ENCODE measurements at regions not wholly inside any gene's neighbourhood (a gene's known extent, or its start where the extent isn't known, plus 50 kb on each side); places are given as distances from the start of the nearest gene placed in this dataset.
A peak's percentile ranks its signal among the peaks of the same experiment; 100 is the strongest.

GRCh38 chr14:65203574-65203973, 101.3 kb upstream of the MAX start:
- Histone ChIP-seq H3K4me1 (no peaks in the 10 kb centered on the region), H3K27me3 (no peaks in the 10 kb centered on the region), H3K27ac (no peak overlapping the region), H3K4me3 (no peak overlapping the region), H3K36me3 (no peaks in the 10 kb centered on the region), H3K9me3 (replicated peaks) (no peaks in the 10 kb centered on the region)
- DNase-seq: no peak

GRCh38 chr14:65204056-65204455, 101.7 kb upstream of the MAX start:
- no peak overlapping the region for H3K27ac ChIP-seq
- H3K36me3 ChIP-seq: no peaks in the 10 kb centered on the region
- H3K9me3 ChIP-seq (replicated peaks): no peaks in the 10 kb centered on the region
- DNase-seq: no peak
- no peaks in the 10 kb centered on the region for H3K27me3 ChIP-seq
- no peak overlapping the region for H3K4me3 ChIP-seq
- H3K4me1 ChIP-seq: no peaks in the 10 kb centered on the region

- no peaks in the 10 kb centered on the region for H3K27me3 ChIP-seq
- no peaks in the 10 kb centered on the region for H3K9me3 ChIP-seq (replicated peaks)
- H3K36me3 ChIP-seq: no peaks in the 10 kb centered on the region
- H3K4me3 ChIP-seq: no peak overlapping the region
- no peak for DNase-seq
- H3K27ac ChIP-seq: no peak overlapping the region
- no peaks in the 10 kb centered on the region for H3K4me1 ChIP-seq
Measured at GRCh38 chr14:65206078-65206447, 103.7 kb upstream of the MAX start.

- H3K27me3 ChIP-seq: no peaks in the 10 kb centered on the region
- H3K4me3 ChIP-seq: no peak overlapping the region
- DNase-seq: no peak
- H3K9me3 ChIP-seq (replicated peaks): no peaks in the 10 kb centered on the region
- H3K36me3 ChIP-seq: no peaks in the 10 kb centered on the region
- no peaks in the 10 kb centered on the region for H3K4me1 ChIP-seq
- no peak overlapping the region for H3K27ac ChIP-seq
Measured at GRCh38 chr14:65206448-65207096, 104.3 kb upstream of the MAX start.

- Histone ChIP-seq H3K27ac (no peak overlapping the region), H3K36me3 (no peaks in the 10 kb centered on the region), H3K27me3 (no peaks in the 10 kb centered on the region), H3K9me3 (replicated peaks) (no peaks in the 10 kb centered on the region), H3K4me1 (no peaks in the 10 kb centered on the region), H3K4me3 (no peak overlapping the region)
- DNase-seq: no peak
Measured at GRCh38 chr14:65208548-65208947, 106.2 kb upstream of the MAX start.

- DNase-seq: no peak
- no peak overlapping the region for H3K27ac ChIP-seq
- H3K27me3 ChIP-seq: no peaks in the 10 kb centered on the region
Measured at GRCh38 chr14:65210118-65210821, 108.0 kb upstream of the MAX start.

GRCh38 chr14:65210822-65211182, 108.5 kb upstream of the MAX start:
- Histone ChIP-seq H3K9me3 (replicated peaks) (no peaks in the 10 kb centered on the region), H3K4me3 (no peak overlapping the region), H3K36me3 (no peaks in the 10 kb centered on the region), H3K4me1 (no peaks in the 10 kb centered on the region), H3K27ac (no peak overlapping the region), H3K27me3 (no peaks in the 10 kb centered on the region)
- no peak for DNase-seq

More at GRCh38 chr14:65210118-65210821, 108.0 kb upstream of the MAX start:
- H3K9me3 ChIP-seq (replicated peaks): no peaks in the 10 kb centered on the region
- no peaks in the 10 kb centered on the region for H3K4me1 ChIP-seq
- no peaks in the 10 kb centered on the region for H3K36me3 ChIP-seq
- no peak overlapping the region for H3K4me3 ChIP-seq

GRCh38 chr14:65211341-65211987, 109.1 kb upstream of the MAX start:
- no peak overlapping the region for H3K27ac ChIP-seq

GRCh38 chr14:65213316-65213715, 111.0 kb upstream of the MAX start:
- no peak overlapping the region for H3K4me3 ChIP-seq
- H3K4me1 ChIP-seq: no peaks in the 10 kb centered on the region
- DNase-seq: no peak
- no peaks in the 10 kb centered on the region for H3K27me3 ChIP-seq
- H3K36me3 ChIP-seq: no peaks in the 10 kb centered on the region
- H3K27ac ChIP-seq: no peak overlapping the region
- H3K9me3 ChIP-seq (replicated peaks): no peaks in the 10 kb centered on the region

More at GRCh38 chr14:65211341-65211987, 109.1 kb upstream of the MAX start:
- no peak for DNase-seq
- no peak overlapping the region for H3K4me3 ChIP-seq
- no peaks in the 10 kb centered on the region for H3K4me1 ChIP-seq
- H3K36me3 ChIP-seq: no peaks in the 10 kb centered on the region
- H3K27me3 ChIP-seq: no peaks in the 10 kb centered on the region
- H3K9me3 ChIP-seq (replicated peaks): no peaks in the 10 kb centered on the region

DNA sequence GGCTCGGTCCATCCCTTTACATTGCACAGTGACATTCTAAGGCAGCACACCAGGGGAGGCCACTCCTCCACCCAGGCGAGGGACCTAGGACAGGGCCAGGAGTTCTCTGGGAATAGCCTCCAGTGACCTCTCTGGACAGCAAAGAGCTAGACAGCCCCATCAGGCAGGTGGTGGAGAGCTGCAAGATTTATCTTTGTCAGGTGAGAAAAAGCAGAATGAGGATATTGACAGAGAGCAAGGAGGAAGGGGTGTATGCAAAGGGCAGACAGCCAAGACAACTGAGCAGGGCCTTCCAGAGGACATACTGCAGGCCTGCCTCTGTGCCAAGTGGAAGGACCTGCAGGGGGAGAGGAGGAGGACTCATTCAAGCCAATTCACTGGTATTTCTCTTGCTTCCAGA, 112.4 kb upstream of the MAX start:
- Histone ChIP-seq H3K27me3 (no peaks in the 10 kb centered on the region), H3K27ac (no peak overlapping the region), H3K4me1 (no peaks in the 10 kb centered on the region), H3K9me3 (replicated peaks) (no peaks in the 10 kb centered on the region), H3K4me3 (no peak overlapping the region), H3K36me3 (no peaks in the 10 kb centered on the region)
- no peak for DNase-seq

GRCh38 chr14:65219353-65219752, 117.0 kb upstream of the MAX start:
- DNase-seq: no peak
- H3K27me3 ChIP-seq: no peaks in the 10 kb centered on the region
- no peak overlapping the region for H3K4me3 ChIP-seq
- no peak overlapping the region for H3K27ac ChIP-seq
- no peaks in the 10 kb centered on the region for H3K36me3 ChIP-seq
- H3K9me3 ChIP-seq (replicated peaks): no peaks in the 10 kb centered on the region
- no peaks in the 10 kb centered on the region for H3K4me1 ChIP-seq

- Histone ChIP-seq H3K27me3 (no peaks in the 10 kb centered on the region), H3K4me3 (no peak overlapping the region), H3K9me3 (replicated peaks) (no peaks in the 10 kb centered on the region), H3K27ac (no peak overlapping the region), H3K4me1 (no peaks in the 10 kb centered on the region), H3K36me3 (no peaks in the 10 kb centered on the region)
- peak in 1 of 2 experiments; percentile 44 for DNase-seq
Measured at GRCh38 chr14:65222440-65222858, 120.1 kb upstream of the MAX start.

DNA sequence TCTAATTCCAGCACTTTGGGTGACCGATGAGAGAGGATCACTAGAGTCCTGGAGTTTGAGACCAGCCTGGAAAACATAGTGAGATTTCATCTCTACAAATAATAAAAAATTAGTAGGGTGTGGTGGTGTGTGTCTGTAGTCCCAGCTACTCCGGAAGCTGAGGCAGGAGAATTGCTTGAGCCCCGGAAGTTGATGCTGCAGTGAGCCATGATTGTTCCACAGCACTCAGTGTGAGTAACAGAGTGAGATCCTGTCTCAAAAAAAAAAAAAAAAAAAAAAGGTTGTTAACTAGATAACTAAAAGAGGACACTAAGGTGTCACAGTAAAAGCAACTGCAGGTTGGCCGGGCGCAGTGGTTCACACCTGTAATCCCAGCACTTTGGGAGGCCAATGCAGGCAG, 121.3 kb upstream of the MAX start:
- no peaks in the 10 kb centered on the region for H3K27me3 ChIP-seq
- H3K9me3 ChIP-seq (replicated peaks): no peaks in the 10 kb centered on the region
- no peaks in the 10 kb centered on the region for H3K36me3 ChIP-seq

GRCh38 chr14:65224799-65225198, 122.5 kb upstream of the MAX start:
- peak in 1 of 2 experiments; percentile 11 for DNase-seq
- H3K27ac ChIP-seq: no peak overlapping the region
- H3K9me3 ChIP-seq (replicated peaks): no peaks in the 10 kb centered on the region
- H3K27me3 ChIP-seq: no peaks in the 10 kb centered on the region
- H3K36me3 ChIP-seq: no peaks in the 10 kb centered on the region
- H3K4me3 ChIP-seq: no peak overlapping the region
- no peaks in the 10 kb centered on the region for H3K4me1 ChIP-seq

More for the DNA sequence above, 121.3 kb upstream of the MAX start:
- no peaks in the 10 kb centered on the region for H3K4me1 ChIP-seq
- DNase-seq: no peak
- H3K27ac ChIP-seq: no peak overlapping the region
- H3K4me3 ChIP-seq: no peak overlapping the region

DNA sequence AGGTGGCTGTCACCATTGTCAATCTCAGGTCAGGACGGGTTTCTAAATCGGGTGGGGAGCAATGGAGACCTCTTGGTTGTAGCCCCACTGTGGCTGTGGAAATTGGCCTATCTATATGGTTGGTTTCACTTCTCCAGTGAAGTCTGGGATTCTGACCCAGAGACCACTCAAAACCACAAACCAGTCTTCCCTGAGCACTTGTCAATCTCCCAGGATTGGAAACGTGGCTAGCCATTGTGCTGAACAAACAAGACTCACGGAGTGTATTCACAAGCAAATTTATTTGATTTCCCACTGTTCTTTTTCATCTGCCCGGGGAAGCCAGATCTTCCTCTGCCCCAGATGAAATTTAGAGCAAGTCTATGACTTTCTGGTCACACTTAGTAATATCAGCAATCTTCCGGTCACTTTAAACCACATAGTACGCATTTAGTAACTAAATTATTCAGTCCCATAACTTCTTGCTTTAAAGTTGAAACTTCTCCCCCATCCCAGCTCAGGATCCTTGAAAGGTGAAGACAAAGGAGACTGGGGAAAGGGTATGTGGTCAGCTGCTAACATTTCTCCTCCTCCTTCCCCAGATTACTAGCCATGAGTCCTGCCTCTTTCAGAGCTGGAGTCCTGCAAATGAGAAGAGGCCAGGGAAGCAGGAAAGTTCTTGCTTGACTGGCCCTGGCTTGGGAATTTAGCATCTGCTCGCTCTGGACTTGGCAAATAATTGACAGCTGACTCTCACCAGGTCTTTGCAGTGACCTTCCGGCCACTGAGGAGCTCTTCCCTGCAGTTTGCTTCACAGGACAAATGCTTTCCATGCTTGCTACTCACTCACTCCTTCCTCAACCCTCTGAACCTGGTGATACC, 123.2 kb upstream of the MAX start:
- H3K4me3 ChIP-seq: no peak overlapping the region
- no peak overlapping the region for H3K27ac ChIP-seq
- H3K9me3 ChIP-seq (replicated peaks): no peaks in the 10 kb centered on the region

More for the DNA sequence above, 123.2 kb upstream of the MAX start:
- Histone ChIP-seq H3K36me3 (no peaks in the 10 kb centered on the region), H3K27me3 (no peaks in the 10 kb centered on the region), H3K4me1 (no peaks in the 10 kb centered on the region)
- DNase-seq: no peak
